ENCODE measurements at regions not wholly inside any gene's neighbourhood (a gene's known extent, or its start where the extent isn't known, plus 50 kb on each side); places are given as distances from the start of the nearest gene placed in this dataset.

DNA sequence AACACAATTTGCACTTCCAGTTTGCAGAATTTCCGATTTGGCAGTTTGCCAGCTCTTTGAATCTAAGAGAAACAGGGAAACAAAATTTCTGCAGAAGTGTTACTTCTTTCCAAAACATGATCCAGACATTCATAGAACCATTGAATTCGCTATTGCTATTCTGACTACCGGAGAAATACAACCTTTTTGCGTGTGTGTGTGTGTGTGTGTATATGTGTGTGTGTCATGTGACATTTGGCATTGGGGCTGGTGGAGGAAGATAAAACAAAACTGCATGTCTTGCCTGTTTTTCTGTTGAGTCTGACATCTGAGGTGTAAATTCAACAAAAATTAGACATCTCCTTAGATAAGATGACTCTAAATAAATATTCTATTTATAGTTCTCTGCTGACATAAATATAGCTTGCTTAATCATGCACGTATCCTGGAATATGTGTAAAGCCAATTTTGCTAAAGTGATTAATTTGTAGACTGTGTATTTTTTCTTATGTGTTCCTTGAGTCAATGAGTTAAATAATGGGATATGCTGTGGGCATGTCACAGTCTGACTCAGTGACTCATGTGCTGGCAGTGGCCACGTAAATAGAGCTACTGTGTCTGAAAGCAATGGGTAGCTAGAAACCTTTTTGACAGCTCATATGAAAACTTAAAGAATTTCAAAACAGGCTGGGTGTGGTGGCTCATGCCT lies 98.9 kb downstream of the HPGD start:
- TF ChIP-seq, protein P1, sequence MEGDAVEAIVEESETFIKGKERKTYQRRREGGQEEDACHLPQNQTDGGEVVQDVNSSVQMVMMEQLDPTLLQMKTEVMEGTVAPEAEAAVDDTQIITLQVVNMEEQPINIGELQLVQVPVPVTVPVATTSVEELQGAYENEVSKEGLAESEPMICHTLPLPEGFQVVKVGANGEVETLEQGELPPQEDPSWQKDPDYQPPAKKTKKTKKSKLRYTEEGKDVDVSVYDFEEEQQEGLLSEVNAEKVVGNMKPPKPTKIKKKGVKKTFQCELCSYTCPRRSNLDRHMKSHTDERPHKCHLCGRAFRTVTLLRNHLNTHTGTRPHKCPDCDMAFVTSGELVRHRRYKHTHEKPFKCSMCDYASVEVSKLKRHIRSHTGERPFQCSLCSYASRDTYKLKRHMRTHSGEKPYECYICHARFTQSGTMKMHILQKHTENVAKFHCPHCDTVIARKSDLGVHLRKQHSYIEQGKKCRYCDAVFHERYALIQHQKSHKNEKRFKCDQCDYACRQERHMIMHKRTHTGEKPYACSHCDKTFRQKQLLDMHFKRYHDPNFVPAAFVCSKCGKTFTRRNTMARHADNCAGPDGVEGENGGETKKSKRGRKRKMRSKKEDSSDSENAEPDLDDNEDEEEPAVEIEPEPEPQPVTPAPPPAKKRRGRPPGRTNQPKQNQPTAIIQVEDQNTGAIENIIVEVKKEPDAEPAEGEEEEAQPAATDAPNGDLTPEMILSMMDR (IDR thresholded peaks at IDR 0.05; ENCODE audit: unreplicated experiment): no peak

DNA sequence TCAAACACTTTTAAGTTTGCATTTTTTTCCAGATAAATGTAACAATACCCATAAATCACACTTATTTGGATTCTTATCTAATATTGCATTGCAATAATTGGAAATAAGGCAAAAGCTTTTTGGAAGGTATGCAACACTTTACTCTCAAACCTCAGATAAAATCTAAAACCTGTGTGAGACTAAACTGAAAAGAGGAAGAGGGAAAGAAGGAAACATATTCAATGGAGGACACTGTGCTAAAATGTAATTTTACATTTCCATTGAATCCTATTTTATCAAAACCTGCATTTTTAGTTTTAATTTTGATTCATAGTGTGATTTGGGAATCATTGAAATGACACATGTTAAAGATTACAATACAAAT lies 99.4 kb downstream of the HPGD start:
- H3K27me3 Mint-ChIP-seq: no peaks in the 10 kb centered on the region
- no peak for DNase-seq (ENCODE audit: low spot score, unreplicated experiment)
- no peak overlapping the region for H3K4me3 Mint-ChIP-seq (ENCODE audit: low read depth)
- H3K9me3 Mint-ChIP-seq (ENCODE audit: low read depth): no peaks in the 10 kb centered on the region
- H3K36me3 Mint-ChIP-seq (ENCODE audit: insufficient read depth): no peaks in the 10 kb centered on the region
- H3K4me1 Mint-ChIP-seq (ENCODE audit: low read depth): no peaks in the 10 kb centered on the region
- H3K27ac Mint-ChIP-seq: no peak overlapping the region
- TF ChIP-seq, protein P1 (IDR thresholded peaks at IDR 0.05; ENCODE audit: unreplicated experiment): no peak

More for the DNA sequence above, 98.9 kb downstream of the HPGD start:
- no peak for DNase-seq (ENCODE audit: low spot score, unreplicated experiment)
- no peak overlapping the region for H3K4me3 Mint-ChIP-seq (ENCODE audit: low read depth)
- no peak overlapping the region for H3K27ac Mint-ChIP-seq
- no peaks in the 10 kb centered on the region for H3K36me3 Mint-ChIP-seq (ENCODE audit: insufficient read depth)
- H3K27me3 Mint-ChIP-seq: no peaks in the 10 kb centered on the region
- H3K4me1 Mint-ChIP-seq (ENCODE audit: low read depth): no peaks in the 10 kb centered on the region
- no peaks in the 10 kb centered on the region for H3K9me3 Mint-ChIP-seq (ENCODE audit: low read depth)

DNA sequence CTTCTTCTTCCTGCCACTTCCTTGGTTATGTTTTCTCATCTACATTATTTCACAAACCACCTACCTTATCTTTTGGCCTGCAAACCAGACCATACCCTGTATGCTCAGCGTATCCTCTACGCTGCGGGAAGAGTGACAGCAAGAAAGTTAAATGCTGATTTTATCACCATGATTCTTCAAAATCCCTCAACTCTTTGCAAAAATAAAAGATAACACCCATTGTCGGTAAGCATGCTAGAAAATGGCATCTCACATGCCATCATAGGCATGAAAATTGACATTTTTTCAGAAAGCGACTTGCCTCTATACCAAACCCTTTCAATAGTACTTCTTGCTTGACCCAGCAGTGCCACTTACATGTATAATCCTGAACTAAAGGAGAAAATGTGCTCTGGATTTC lies 102.0 kb downstream of the HPGD start:
- no peaks in the 10 kb centered on the region for H3K36me3 Mint-ChIP-seq (ENCODE audit: insufficient read depth)
- no peak for DNase-seq (ENCODE audit: low spot score, unreplicated experiment)
- no peaks in the 10 kb centered on the region for H3K4me1 Mint-ChIP-seq (ENCODE audit: low read depth)
- TF ChIP-seq, protein P1 (IDR thresholded peaks at IDR 0.05; ENCODE audit: unreplicated experiment): no peak
- peaks cover 5% of the 10 kb centered on the region for H3K9me3 Mint-ChIP-seq (ENCODE audit: low read depth)
- H3K4me3 Mint-ChIP-seq (ENCODE audit: low read depth): no peak overlapping the region
- no peaks in the 10 kb centered on the region for H3K27me3 Mint-ChIP-seq
- H3K27ac Mint-ChIP-seq: no peak overlapping the region

DNA sequence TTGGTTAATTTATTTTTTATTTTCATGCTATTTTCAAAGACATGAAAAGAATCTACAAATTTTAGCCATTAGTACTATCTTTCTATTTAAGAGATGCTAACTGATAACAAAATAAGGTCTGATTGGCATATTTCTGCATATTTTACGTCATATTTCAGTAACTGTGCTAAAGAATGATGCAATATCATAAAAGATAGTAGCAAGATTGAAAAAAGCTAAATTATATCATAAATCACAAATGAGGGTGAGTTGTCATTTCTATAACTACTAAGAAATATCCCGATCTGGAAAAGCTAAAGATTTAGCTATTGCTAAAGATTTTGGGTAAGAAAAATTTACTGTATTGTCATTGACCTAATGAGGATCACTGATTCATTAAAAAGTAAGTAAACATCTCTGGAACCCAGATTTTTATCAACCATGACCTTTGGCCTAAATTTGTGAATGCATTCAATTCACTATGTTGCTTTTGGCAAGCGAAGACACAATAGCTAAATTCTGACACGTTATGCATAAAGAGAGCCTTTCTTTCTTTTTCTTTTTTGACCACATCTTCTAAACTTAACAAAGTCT lies 103.6 kb downstream of the HPGD start:
- Mint-ChIP-seq H3K4me3 (ENCODE audit: low read depth) (no peak overlapping the region), H3K4me1 (ENCODE audit: low read depth) (no peaks in the 10 kb centered on the region), H3K27me3 (no peaks in the 10 kb centered on the region), H3K36me3 (ENCODE audit: insufficient read depth) (no peaks in the 10 kb centered on the region), H3K27ac (no peak overlapping the region), H3K9me3 (ENCODE audit: low read depth) (peaks cover 10% of the 10 kb centered on the region)
- DNase-seq (ENCODE audit: low spot score, unreplicated experiment): no peak
- TF ChIP-seq, protein P1 (IDR thresholded peaks at IDR 0.05; ENCODE audit: unreplicated experiment): no peak

DNA sequence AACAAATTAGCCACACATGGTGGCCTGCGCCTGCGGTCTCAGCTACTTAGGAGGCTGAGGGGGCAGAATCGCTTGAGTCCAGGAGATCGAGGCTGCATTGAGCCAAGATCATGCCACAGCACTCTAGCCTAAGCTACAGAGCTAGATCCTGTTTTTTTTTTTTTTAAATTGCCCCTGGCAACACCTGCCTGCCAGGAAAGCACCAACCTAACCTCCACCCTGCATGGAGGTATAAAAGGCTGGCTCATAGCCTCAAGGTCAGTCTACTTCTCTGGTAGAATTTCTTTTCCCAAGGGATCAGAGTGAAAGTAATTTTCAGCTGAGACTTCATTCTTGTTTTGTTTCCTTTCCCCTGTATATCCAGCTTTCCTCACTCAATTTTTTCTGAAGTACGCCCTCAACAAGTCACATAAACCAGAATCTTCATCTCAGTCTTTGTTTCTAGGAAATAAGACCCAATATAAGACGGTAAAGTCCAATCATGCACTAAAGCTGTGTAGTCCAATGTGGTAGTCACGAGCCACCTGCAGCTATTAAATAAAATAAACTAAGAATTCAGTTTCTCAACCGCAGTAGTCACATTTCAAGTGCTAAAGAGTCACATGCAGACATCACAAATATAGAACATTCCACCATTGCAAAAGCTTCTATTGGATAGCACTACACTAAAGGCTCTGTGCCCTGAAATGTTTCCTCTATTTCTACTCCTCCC lies 113.3 kb downstream of the HPGD start:
- TF ChIP-seq, protein P1 (IDR thresholded peaks at IDR 0.05; ENCODE audit: unreplicated experiment): no peak
- Mint-ChIP-seq H3K27me3 (peaks cover under 1% of the 10 kb centered on the region), H3K4me3 (ENCODE audit: low read depth) (no peak overlapping the region), H3K9me3 (ENCODE audit: low read depth) (peaks cover 9% of the 10 kb centered on the region), H3K4me1 (ENCODE audit: low read depth) (no peaks in the 10 kb centered on the region), H3K27ac (no peak overlapping the region), H3K36me3 (ENCODE audit: insufficient read depth) (no peaks in the 10 kb centered on the region)
- no peak for DNase-seq (ENCODE audit: low spot score, unreplicated experiment)
